H1 (cell line): ENCODE measurements at regions not wholly inside any gene's neighbourhood (a gene's known extent, or its start where the extent isn't known, plus 50 kb on each side); places are given as distances from the start of the nearest gene placed in this dataset.
A peak's percentile ranks its signal among the peaks of the same experiment; 100 is the strongest.

Source experiments
- CTCF ChIA-PET: fragments of 300-600 bp; sonication (Branson Sonifier 250); formaldehyde crosslinking; loops from one replicate; lab custom pipeline; 2021; ENCODE audit not compliant: partially characterized antibody; lab: Charles Lee
- POLR2A ChIA-PET: fragments of 300-600 bp; sonication (Branson Sonifier 250); formaldehyde crosslinking; loops from one replicate; lab custom pipeline; 2021; ENCODE audit warnings: inconsistent platforms; ENCODE audit not compliant: partially characterized antibody; lab: Charles Lee
- DNase-seq, 2 experiments: peaks; one replicate each; pipeline versions ENCODE4 v3.0.0 to v3.0.0-alpha.2; 2010 to 2022; ENCODE audit warnings: low spot score in 2 of 2, low read depth in 1 of 2, mixed read lengths in 1 of 2
- FAIRE-seq: peaks from 2 replicates; lab custom pipeline; 2011; peaks lifted over from hg19 to GRCh38; lab: Jason Lieb, UNC
- H2AFZ ChIP-seq: 2 replicates; pipeline ENCODE4 v1.8.1; 2012; ENCODE audit warnings: low read length, inconsistent platforms
- H2AK5ac ChIP-seq: 2 replicates; pipeline ENCODE4 v1.6.1; 2013; ENCODE audit warnings: low read depth, low read length
- H2BK120ac ChIP-seq: replicated peaks from 2 replicates; pipeline ENCODE3; 2013; ENCODE audit warnings: low read depth, low read length, inconsistent platforms
- H2BK12ac ChIP-seq: 2 replicates; pipeline ENCODE4 v1.6.1; 2013; ENCODE audit warnings: low read depth, low read length
- H2BK15ac ChIP-seq: 2 replicates; pipeline ENCODE4 v1.6.1; 2013; ENCODE audit warnings: low read length
- H2BK20ac ChIP-seq: 2 replicates; pipeline ENCODE4 v1.6.1; 2013; ENCODE audit warnings: low read length
- H2BK5ac ChIP-seq: 2 replicates; pipeline ENCODE4 v1.6.1; 2013; ENCODE audit warnings: low read depth, low read length
- H3K14ac ChIP-seq: 2 replicates; pipeline ENCODE4 v1.6.1; 2013; ENCODE audit warnings: inconsistent platforms; ENCODE audit not compliant: insufficient read length
- H3K18ac ChIP-seq: 2 replicates; pipeline ENCODE4 v1.6.1; 2013; ENCODE audit warnings: low read length; ENCODE audit errors: extremely low read depth
- H3K23ac ChIP-seq: 2 replicates; pipeline ENCODE4 v1.6.1; 2013; ENCODE audit warnings: inconsistent platforms; ENCODE audit not compliant: insufficient read length
- H3K23me2 ChIP-seq: 2 replicates; pipeline ENCODE4 v1.6.1; 2013; ENCODE audit warnings: low read depth, low read length
- H3K27ac ChIP-seq: 2 replicates; pipeline ENCODE4 v1.6.1; 2011; ENCODE audit warnings: low read depth, low read length, inconsistent platforms
- H3K27me3 ChIP-seq, 4 experiments: replicated peaks in 1 of 4; 1 replicate in 1 of 4; 2 replicates in 3 of 4; pipeline versions ENCODE4 v1.6.1 to v1.8.1; 2011 to 2013; ENCODE audit warnings: low read length in 3 of 4, mild to moderate bottlenecking in 3 of 4, inconsistent platforms in 2 of 4, mixed read lengths in 2 of 4, moderate library complexity in 1 of 4; ENCODE audit not compliant: control insufficient read depth in 3 of 4, insufficient read depth in 3 of 4; ENCODE audit errors: extremely low read depth in 1 of 4
- H3K36me3 ChIP-seq, 4 experiments: 2 replicates each; pipeline versions ENCODE4 v1.6.1 to v1.8.1; 2011 to 2013; ENCODE audit warnings: mild to moderate bottlenecking in 4 of 4, low read length in 3 of 4, moderate library complexity in 2 of 4, control low read depth in 1 of 4, inconsistent platforms in 1 of 4; ENCODE audit not compliant: insufficient read depth in 4 of 4, control insufficient read depth in 2 of 4
- H3K4ac ChIP-seq: replicated peaks from 2 replicates; pipeline ENCODE3; 2013; ENCODE audit warnings: low read length, low read depth, mixed read lengths, inconsistent platforms; ENCODE audit not compliant: insufficient read length
- H3K4me1 ChIP-seq, 4 experiments: replicated peaks in 1 of 4; 1 replicate in 1 of 4; 2 replicates in 3 of 4; pipeline versions ENCODE4 v1.6.1 to v1.8.1; 2011 to 2013; ENCODE audit warnings: low read length in 3 of 4, inconsistent platforms in 2 of 4, mixed read lengths in 1 of 4; ENCODE audit not compliant: insufficient read depth in 4 of 4, control insufficient read depth in 3 of 4
- H3K4me2 ChIP-seq, 2 experiments: 2 replicates each; pipeline versions ENCODE4 v1.6.1 to v1.8.1; 2011 to 2013; ENCODE audit warnings: low read depth in 2 of 2, low read length in 2 of 2, control low read depth in 1 of 2, inconsistent platforms in 1 of 2, mild to moderate bottlenecking in 1 of 2; ENCODE audit not compliant: insufficient read depth in 1 of 2
- H3K4me3 ChIP-seq, 4 experiments: fragments of 200-600, 300-600 bp in 1 of 4; sonication (generic), shearing (Covaris generic), sonication (Bioruptor Twin) in 1 of 4; 2 replicates each; pipeline versions ENCODE4 v1.5.1 to v1.8.1; 2011 to 2016; ENCODE audit warnings: low read length in 4 of 4, low read depth in 3 of 4, control low read depth in 2 of 4, inconsistent platforms in 2 of 4, mild to moderate bottlenecking in 2 of 4, mixed read lengths in 1 of 4, moderate library complexity in 1 of 4; ENCODE audit not compliant: insufficient read depth in 2 of 4; ENCODE audit errors: extremely low read depth in 1 of 4
- H3K56ac ChIP-seq: replicated peaks from 2 replicates; pipeline ENCODE3; 2013; ENCODE audit warnings: low read depth, mild to moderate bottlenecking, mixed read lengths, low read length, inconsistent platforms; ENCODE audit not compliant: insufficient read length
- H3K79me1 ChIP-seq: 2 replicates; pipeline ENCODE4 v1.6.1; 2013; ENCODE audit warnings: low read depth, low read length, control low read depth
- H3K79me2 ChIP-seq, 2 experiments: 2 replicates each; pipeline versions ENCODE4 v1.6.1 to v1.8.1; 2012 to 2013; ENCODE audit warnings: low read length in 2 of 2, mild to moderate bottlenecking in 2 of 2, inconsistent platforms in 1 of 2; ENCODE audit not compliant: insufficient read depth in 2 of 2, control insufficient read depth in 1 of 2
- H3K9ac ChIP-seq, 4 experiments: replicated peaks in 1 of 4; 1 replicate in 1 of 4; 2 replicates in 3 of 4; pipeline versions ENCODE4 v1.6.1 to v1.8.1; 2011 to 2013; ENCODE audit warnings: low read depth in 3 of 4, low read length in 3 of 4, control low read depth in 2 of 4, mild to moderate bottlenecking in 2 of 4, moderate library complexity in 2 of 4, inconsistent platforms in 1 of 4; ENCODE audit errors: extremely low read depth in 1 of 4
- H3K9me3 ChIP-seq, 2 experiments: 2 replicates each; pipeline versions ENCODE4 v1.6.1 to v1.8.1; 2012 to 2013; ENCODE audit warnings: mild to moderate bottlenecking in 2 of 2, moderate library complexity in 2 of 2, control low read depth in 1 of 2, inconsistent platforms in 1 of 2, low read depth in 1 of 2, low read length in 1 of 2, mixed read lengths in 1 of 2; ENCODE audit not compliant: insufficient read depth in 2 of 2
- H4K20me1 ChIP-seq, 2 experiments: replicated peaks in 1 of 2; 2 replicates each; pipeline versions ENCODE3 to v1.8.1; 2011 to 2013; ENCODE audit warnings: inconsistent platforms in 2 of 2, low read length in 2 of 2, mild to moderate bottlenecking in 1 of 2; ENCODE audit not compliant: insufficient read depth in 2 of 2, control insufficient read depth in 1 of 2
- H4K5ac ChIP-seq: 2 replicates; pipeline ENCODE4 v1.6.1; 2013; ENCODE audit warnings: low read length, low read depth, mixed read lengths, inconsistent platforms; ENCODE audit not compliant: insufficient read length
- H4K8ac ChIP-seq: 2 replicates; pipeline ENCODE4 v1.8.0; 2013; ENCODE audit warnings: mild to moderate bottlenecking, moderate library complexity, low read length, inconsistent platforms; ENCODE audit not compliant: insufficient read depth; ENCODE audit errors: extremely low read depth
- H4K91ac ChIP-seq: replicated peaks from 2 replicates; pipeline ENCODE3; 2013; ENCODE audit warnings: low read length, mixed read lengths, inconsistent platforms; ENCODE audit not compliant: insufficient read length
- CEBPB ChIP-seq: IDR thresholded peaks from 2 replicates; pipeline ENCODE4 v1.6.1; 2012; ENCODE audit warnings: low read depth, low read length
- CTCF ChIP-seq, 3 experiments: IDR thresholded peaks; 1 replicate in 2 of 3; 2 replicates in 1 of 3; pipeline versions ENCODE4 v1.5.1 to v1.6.1; 2011; ENCODE audit warnings: low read length in 3 of 3, mild to moderate bottlenecking in 3 of 3, inconsistent platforms in 2 of 3, low read depth in 1 of 3, moderate library complexity in 1 of 3; ENCODE audit not compliant: insufficient read depth in 1 of 3; ENCODE audit errors: control extremely low read depth in 1 of 3
- YY1 ChIP-seq: IDR thresholded peaks from 2 replicates; pipeline ENCODE4 v1.6.1; 2011; ENCODE audit warnings: low read depth, mild to moderate bottlenecking, low read length
- WGBS, 2 experiments: shearing (Covaris generic) in 1 of 2; methylation state at CpG; one replicate each; pipeline versions ENCODE4 v1.1.6 to v1.1.7; 2013 to 2015; ENCODE audit warnings: low lambda C conversion rate in 2 of 2, mixed read lengths in 2 of 2, inconsistent platforms in 1 of 2, low coverage in 1 of 2, missing lambda C conversion rate in 1 of 2; ENCODE audit not compliant: insufficient replicate concordance in 2 of 2, insufficient coverage in 1 of 2, insufficient read length in 1 of 2; ENCODE audit errors: extremely low coverage in 1 of 2, missing lambda C conversion rate in 1 of 2; 5-methylcytosine and 5-hydroxymethylcytosine counted together

DNA sequence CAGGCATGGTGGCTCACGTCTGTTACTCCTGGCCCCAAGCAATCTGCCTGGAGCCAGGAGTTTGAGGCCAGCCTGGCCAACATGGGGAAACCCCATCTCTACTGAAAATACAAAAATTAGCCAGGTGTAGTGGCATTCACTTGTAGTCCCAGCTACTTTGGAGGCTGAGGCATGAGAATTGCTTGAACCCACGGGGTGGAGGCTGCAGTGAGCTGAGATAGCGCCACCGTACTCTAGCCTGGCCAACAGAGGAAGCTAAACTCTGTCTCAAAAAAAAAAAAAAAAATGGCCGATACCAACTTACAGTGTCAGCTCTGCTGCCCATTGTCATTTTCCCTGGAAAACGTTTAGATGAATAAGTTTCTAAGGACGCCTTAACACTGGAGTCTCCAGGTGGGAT is 489.9 kb downstream of the TFAP2A start:
- Histone ChIP-seq H4K91ac (no peak overlapping the region), H3K9ac (no peak overlapping the region), H4K5ac (no peak overlapping the region), H3K4me1 (no peaks in the 10 kb centered on the region), H2BK12ac (no peak overlapping the region; the same call in 1 of the 2 replicates), H3K14ac (no peak overlapping the region)
- FAIRE-seq, result no peak
- TF ChIP-seq YY1 (0 out of 2 replicates have a peak, but pooled peaks have one; percentile 35), CEBPB (no peak), CTCF (IDR thresholded peaks at IDR 0.05; ENCODE audit: control extremely low read depth in 1 of 3, insufficient read depth in 1 of 3, low read depth in 1 of 3, low read length in 3 of 3) (peak in 2 of 3 experiments; percentile 17 to 27; a peak in 2 of 4 replicates)
- TF ChIP-seq, all 59 proteins: peak for 2
- Histone ChIP-seq H3K9me3 (no peaks in the 10 kb centered on the region), H2BK15ac (no peak overlapping the region), H3K23ac (no peak overlapping the region), H3K4ac (no peak overlapping the region), H4K8ac (no peak overlapping the region), H3K36me3 (no peaks in the 10 kb centered on the region), H3K27ac (no peak overlapping the region), H2BK20ac (no peak overlapping the region), H3K4me3 (no peak overlapping the region), H3K4me2 (no peak overlapping the region), H3K23me2 (no peaks in the 10 kb centered on the region), H2BK5ac (no peak overlapping the region), H2BK120ac (no peak overlapping the region), H3K79me2 (no peaks in the 10 kb centered on the region), H2AK5ac (0 out of 2 replicates have a peak overlapping the region, but pooled peaks have one; percentile 13), H2AFZ (no peak overlapping the region), H3K79me1 (no peaks in the 10 kb centered on the region), H4K20me1 (no peaks in the 10 kb centered on the region), H3K27me3 (no peaks in the 10 kb centered on the region), H3K56ac (no peak overlapping the region), H3K18ac (no peak overlapping the region)
- CTCF ChIA-PET, result interaction anchor here (0.6 kb wide), 2 partner anchors 17 to 77 kb away, joined by 3 read pairs; no protein-coding TSS in a partner anchor
- POLR2A ChIA-PET, result no interaction called here
- DNase-seq, result no peak
- 89% methylated on average over 7 of the region's 7 CpGs; no CpG with 5 or more reads in 1 of the 2 experiments for WGBS, 2 experiments
